ENCODE measurements at regions not wholly inside any gene's neighbourhood (a gene's known extent, or its start where the extent isn't known, plus 50 kb on each side); places are given as distances from the start of the nearest gene placed in this dataset.

GRCh38 chr11:27864611-27865010 is 164.4 kb upstream of the BDNF start (continued):
- TF ChIP-seq ZNF114 (CRISPR knock-in tag; IDR thresholded peaks at IDR 0.05) (no peak), ZNF331 (CRISPR knock-in tag; IDR thresholded peaks at IDR 0.05; ENCODE audit: low read depth) (no peak), STAT1 (IDR thresholded peaks at IDR 0.05; ENCODE audit: unreplicated experiment) (no peak), CTCF (conservative IDR thresholded peaks at IDR 0.05; ENCODE audit: low read depth in 2 of 2) (no peak), EZH2 (IDR thresholded peaks at IDR 0.05; ENCODE audit: low read depth, unreplicated experiment) (no peak), JUNB (IDR thresholded peaks at IDR 0.05; ENCODE audit: unreplicated experiment) (no peak), POLR2AphosphoS5 (IDR thresholded peaks at IDR 0.05; ENCODE audit: low read depth) (no peak)

- Mint-ChIP-seq H3K4me3 (no peak overlapping the region), H3K36me3 (ENCODE audit: low read depth) (no peaks in the 10 kb centered on the region), H3K27ac (no peak overlapping the region), H3K4me1 (peaks cover 2% of the 10 kb centered on the region; the same call in 1 of the 3 replicates), H3K9me3 (no peaks in the 10 kb centered on the region; the same call in 2 of the 3 replicates), H3K27me3 (ENCODE audit: insufficient read depth, low read depth, poor library complexity) (peaks cover 4% of the 10 kb centered on the region)
- ATAC-seq (no peak), DNase-seq (ENCODE audit: low spot score) (no peak)
- no peak overlapping the region for H2AFZ ChIP-seq
- no peak overlapping the region for H3K27ac ChIP-seq (ENCODE audit: low read depth)
- H3K79me2 ChIP-seq (replicated peaks; ENCODE audit: insufficient read depth) = no peaks in the 10 kb centered on the region
- H3K4me3 ChIP-seq = no peak overlapping the region
- TF ChIP-seq EZH2 (IDR thresholded peaks at IDR 0.05; ENCODE audit: low read depth, unreplicated experiment) (no peak), STAT1 (IDR thresholded peaks at IDR 0.05; ENCODE audit: unreplicated experiment) (no peak), EZH2phosphoT487 (IDR thresholded peaks at IDR 0.05; ENCODE audit: unreplicated experiment) (no peak), POLR2AphosphoS5 (IDR thresholded peaks at IDR 0.05; ENCODE audit: low read depth) (no peak), JUNB (IDR thresholded peaks at IDR 0.05; ENCODE audit: unreplicated experiment) (no peak), REST (IDR thresholded peaks at IDR 0.05; ENCODE audit: unreplicated experiment) (no peak), ETS1 (IDR thresholded peaks at IDR 0.05) (no peak), CTCF (conservative IDR thresholded peaks at IDR 0.05; ENCODE audit: low read depth in 2 of 2) (no peak), ZNF114 (CRISPR knock-in tag; IDR thresholded peaks at IDR 0.05) (no peak), CREB1 (CRISPR knock-in tag; IDR thresholded peaks at IDR 0.05; ENCODE audit: low read depth) (no peak)
- H4K20me1 ChIP-seq (replicated peaks; ENCODE audit: insufficient read depth) = no peaks in the 10 kb centered on the region
- no peaks in the 10 kb centered on the region for H3K36me3 ChIP-seq (ENCODE audit: insufficient read depth)
- peaks cover 4% of the 10 kb centered on the region; the same call in 1 of the 2 replicates for H3K9me2 ChIP-seq (ENCODE audit: insufficient read depth)
- H3K27me3 ChIP-seq (ENCODE audit: insufficient read depth) = no peaks in the 10 kb centered on the region
- no peaks in the 10 kb centered on the region for H3F3A ChIP-seq (replicated peaks; ENCODE audit: low read depth)
- no peaks in the 10 kb centered on the region for H3K4me1 ChIP-seq (ENCODE audit: insufficient read depth)
- no peak overlapping the region for H3K4me2 ChIP-seq
These were observed 163.8 kb upstream of the BDNF start for GRCh38 chr11:27864091-27864491.
